ENCODE measurements at regions not wholly inside any gene's neighbourhood (a gene's known extent, or its start where the extent isn't known, plus 50 kb on each side); places are given as distances from the start of the nearest gene placed in this dataset.

- no peak for TF ChIP-seq CTCF (IDR thresholded peaks at IDR 0.05; ENCODE audit: control extremely low read depth, extremely low read depth)
- no peaks in the 10 kb centered on the region for H3K9me3 ChIP-seq (ENCODE audit: control insufficient read depth in 4 of 4, insufficient read depth in 3 of 4, low read length in 3 of 4)
- no peaks in the 10 kb centered on the region for H3K27me3 ChIP-seq (ENCODE audit: control insufficient read depth in 3 of 3, insufficient read depth in 3 of 3, low read length in 2 of 3)
- H3K36me3 ChIP-seq (ENCODE audit: control insufficient read depth in 4 of 4, insufficient read depth in 4 of 4, low read length in 4 of 4), result no peaks in the 10 kb centered on the region
- no peak for DNase-seq
- no peak overlapping the region for H3K9ac ChIP-seq (ENCODE audit: insufficient read depth in 1 of 2, low read length in 2 of 2)
- H3K4me1 ChIP-seq (ENCODE audit: control insufficient read depth in 5 of 5, insufficient read depth in 5 of 5, low read length in 5 of 5), result no peaks in the 10 kb centered on the region
- 74 to 78% methylated on average over 2 of the region's 2 CpGs for WGBS, 2 donors
- no peak overlapping the region for H3K27ac ChIP-seq (ENCODE audit: low read depth in 1 of 2, low read length in 1 of 2)
- no peak overlapping the region for H3K4me3 ChIP-seq
- no peak for ATAC-seq (ENCODE audit: insufficient read depth, low FRiP score)
These were observed 217.2 kb upstream of the NXPH2 start for GRCh38 chr2:138997346-138997745.

DNA sequence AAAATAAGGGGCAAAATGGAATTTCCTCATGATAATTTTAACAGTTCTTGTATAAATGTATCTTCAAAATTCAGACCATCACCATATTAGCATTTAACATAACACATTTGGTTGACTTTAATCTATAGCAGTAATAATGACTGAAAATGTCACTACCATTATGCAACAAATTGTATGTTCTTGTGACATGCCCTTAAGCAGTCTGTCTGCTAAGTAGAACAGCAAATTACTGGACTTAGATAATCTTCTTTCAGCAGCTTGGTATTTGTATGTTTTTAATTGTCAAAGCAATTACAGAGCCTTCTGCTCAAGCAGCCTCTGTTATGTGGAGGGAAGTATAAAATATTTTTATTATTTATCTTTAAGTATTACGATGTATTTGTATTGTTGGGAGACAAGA, 214.3 kb upstream of the NXPH2 start:
- ATAC-seq (ENCODE audit: insufficient read depth, low FRiP score) (no peak), DNase-seq (no peak)
- H3K9ac ChIP-seq (ENCODE audit: insufficient read depth in 1 of 2, low read length in 2 of 2), result no peak overlapping the region
- H3K27me3 ChIP-seq (ENCODE audit: control insufficient read depth in 3 of 3, insufficient read depth in 3 of 3, low read length in 2 of 3), result no peaks in the 10 kb centered on the region
- H3K4me1 ChIP-seq (ENCODE audit: control insufficient read depth in 5 of 5, insufficient read depth in 5 of 5, low read length in 5 of 5), result no peaks in the 10 kb centered on the region
- H3K36me3 ChIP-seq (ENCODE audit: control insufficient read depth in 4 of 4, insufficient read depth in 4 of 4, low read length in 4 of 4), result no peaks in the 10 kb centered on the region
- H3K9me3 ChIP-seq (ENCODE audit: control insufficient read depth in 4 of 4, insufficient read depth in 3 of 4, low read length in 3 of 4), result peaks cover 0 to 3% (median under 1%) of the 10 kb centered on the region in 4 donors
- 83 to 93% methylated on average over 1 of the region's 1 CpG for WGBS, 2 donors
- no peak overlapping the region for H3K27ac ChIP-seq (ENCODE audit: low read depth in 1 of 2, low read length in 1 of 2)
- no peak overlapping the region for H3K4me3 ChIP-seq
- TF ChIP-seq CTCF (IDR thresholded peaks at IDR 0.05; ENCODE audit: control extremely low read depth, extremely low read depth), result no peak

DNA sequence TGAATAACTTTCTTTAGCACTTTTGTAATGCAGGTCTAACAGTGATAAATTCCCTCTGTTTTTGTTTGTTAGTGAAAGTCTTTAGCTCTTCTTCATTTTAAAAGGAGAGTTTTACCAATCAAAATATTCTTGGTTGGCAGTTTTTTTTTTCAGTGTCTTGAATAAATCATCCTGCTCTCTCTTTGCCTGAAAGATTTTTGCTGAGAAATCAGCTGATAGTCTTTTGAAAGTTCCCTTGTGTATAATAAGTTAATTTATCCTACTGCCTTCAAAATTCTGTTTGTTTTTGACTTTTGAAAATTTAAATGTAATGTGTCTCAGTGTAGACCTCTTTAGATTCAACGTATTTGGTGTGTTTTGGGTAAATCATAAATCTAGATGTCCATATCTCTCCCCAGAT, 205.7 kb upstream of the NXPH2 start:
- TF ChIP-seq CTCF (IDR thresholded peaks at IDR 0.05; ENCODE audit: control extremely low read depth, extremely low read depth), result no peak
- no peak for DNase-seq
- no peak for ATAC-seq (ENCODE audit: insufficient read depth, low FRiP score)
- Histone ChIP-seq H3K27me3 (ENCODE audit: control insufficient read depth in 3 of 3, insufficient read depth in 3 of 3, low read length in 2 of 3) (no peaks in the 10 kb centered on the region), H3K36me3 (ENCODE audit: control insufficient read depth in 4 of 4, insufficient read depth in 4 of 4, low read length in 4 of 4) (no peaks in the 10 kb centered on the region), H3K9me3 (ENCODE audit: control insufficient read depth in 4 of 4, insufficient read depth in 3 of 4, low read length in 3 of 4) (peaks cover 0 to 10% (median under 1%) of the 10 kb centered on the region in 4 donors), H3K9ac (ENCODE audit: insufficient read depth in 1 of 2, low read length in 2 of 2) (no peak overlapping the region), H3K4me3 (no peak overlapping the region), H3K4me1 (ENCODE audit: control insufficient read depth in 5 of 5, insufficient read depth in 5 of 5, low read length in 5 of 5) (no peaks in the 10 kb centered on the region), H3K27ac (ENCODE audit: low read depth in 1 of 2, low read length in 1 of 2) (no peak overlapping the region)
- WGBS, 2 donors, result 75 to 81% methylated on average over 1 of the region's 1 CpG

- H3K36me3 ChIP-seq (ENCODE audit: control insufficient read depth in 4 of 4, insufficient read depth in 4 of 4, low read length in 4 of 4), result no peaks in the 10 kb centered on the region
- peaks cover 0 to 2% (median 0%) of the 10 kb centered on the region in 4 donors for H3K9me3 ChIP-seq (ENCODE audit: control insufficient read depth in 4 of 4, insufficient read depth in 3 of 4, low read length in 3 of 4)
- ATAC-seq (ENCODE audit: insufficient read depth, low FRiP score), result no peak
- no peak overlapping the region for H3K4me3 ChIP-seq
- 87 to 91% methylated on average over 4 of the region's 4 CpGs for WGBS, 2 donors
- DNase-seq, result no peak
- TF ChIP-seq CTCF (IDR thresholded peaks at IDR 0.05; ENCODE audit: control extremely low read depth, extremely low read depth), result no peak
- H3K27ac ChIP-seq (ENCODE audit: low read depth in 1 of 2, low read length in 1 of 2), result no peak overlapping the region
- no peaks in the 10 kb centered on the region for H3K4me1 ChIP-seq (ENCODE audit: control insufficient read depth in 5 of 5, insufficient read depth in 5 of 5, low read length in 5 of 5)
- H3K27me3 ChIP-seq (ENCODE audit: control insufficient read depth in 3 of 3, insufficient read depth in 3 of 3, low read length in 2 of 3), result no peaks in the 10 kb centered on the region
- H3K9ac ChIP-seq (ENCODE audit: insufficient read depth in 1 of 2, low read length in 2 of 2), result no peak overlapping the region
These were observed 199.1 kb upstream of the NXPH2 start for GRCh38 chr2:138979131-138979785.

Measured in lung (tissue), 11 donors.